ENCODE measurements at regions not wholly inside any gene's neighbourhood (a gene's known extent, or its start where the extent isn't known, plus 50 kb on each side); places are given as distances from the start of the nearest gene placed in this dataset.

DNA sequence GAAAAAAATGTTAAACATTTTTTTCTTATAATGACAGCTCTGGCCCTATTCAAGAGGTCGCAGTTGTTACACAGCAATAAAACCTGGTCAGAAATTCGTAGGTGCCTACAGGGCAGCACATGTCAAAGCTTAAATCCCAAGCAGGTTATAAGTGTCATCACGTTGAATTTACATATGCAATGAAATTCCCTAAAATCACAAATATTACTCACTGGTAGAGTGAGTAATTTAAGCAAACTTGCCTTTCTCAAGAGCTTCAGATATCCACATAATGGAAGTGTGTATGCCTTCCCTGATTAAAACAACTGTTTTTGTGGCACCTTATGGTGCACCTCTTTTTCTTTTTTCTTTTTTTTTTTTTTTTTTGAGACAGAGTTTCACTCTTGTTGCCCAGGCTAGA lies 90.7 kb upstream of the FNDC3B start:
- H3K27me3 ChIP-seq (replicated peaks), result no peaks in the 10 kb centered on the region
- H3K9me3 ChIP-seq (replicated peaks), result no peaks in the 10 kb centered on the region; the same call in 1 of the 2 replicates
- H3K36me3 ChIP-seq, result no peaks in the 10 kb centered on the region
- no peak for DNase-seq (ENCODE audit: low read depth in 1 of 2, low spot score in 2 of 2)
- peaks cover 27% of the 10 kb centered on the region for H3K4me1 ChIP-seq (replicated peaks)
- H3K4me3 ChIP-seq, result no peak overlapping the region
- H3K27ac ChIP-seq, result no peak overlapping the region

- H3K9me3 ChIP-seq (replicated peaks), result no peaks in the 10 kb centered on the region; the same call in 1 of the 2 replicates
- no peaks in the 10 kb centered on the region for H3K36me3 ChIP-seq
- no peak overlapping the region for H3K4me3 ChIP-seq
- H3K27ac ChIP-seq, result no peak overlapping the region
- no peak for DNase-seq (ENCODE audit: low read depth in 1 of 2, low spot score in 2 of 2)
- H3K27me3 ChIP-seq (replicated peaks), result no peaks in the 10 kb centered on the region
- peaks cover 25% of the 10 kb centered on the region for H3K4me1 ChIP-seq (replicated peaks)
These were observed 89.8 kb upstream of the FNDC3B start for GRCh38 chr3:171949554-171949953.

- H3K36me3 ChIP-seq, result no peaks in the 10 kb centered on the region
- peaks cover 23% of the 10 kb centered on the region for H3K4me1 ChIP-seq (replicated peaks)
- DNase-seq (ENCODE audit: low read depth in 1 of 2, low spot score in 2 of 2), result peak in 1 of 2 experiments; percentile 25
- H3K4me3 ChIP-seq, result no peak overlapping the region
- H3K9me3 ChIP-seq (replicated peaks), result no peaks in the 10 kb centered on the region; the same call in 1 of the 2 replicates
- peak overlapping the region; percentile 10; the same call in 1 of the 2 replicates for H3K27ac ChIP-seq
- H3K27me3 ChIP-seq (replicated peaks), result no peaks in the 10 kb centered on the region
These were observed 89.0 kb upstream of the FNDC3B start for GRCh38 chr3:171950373-171950772.

DNA sequence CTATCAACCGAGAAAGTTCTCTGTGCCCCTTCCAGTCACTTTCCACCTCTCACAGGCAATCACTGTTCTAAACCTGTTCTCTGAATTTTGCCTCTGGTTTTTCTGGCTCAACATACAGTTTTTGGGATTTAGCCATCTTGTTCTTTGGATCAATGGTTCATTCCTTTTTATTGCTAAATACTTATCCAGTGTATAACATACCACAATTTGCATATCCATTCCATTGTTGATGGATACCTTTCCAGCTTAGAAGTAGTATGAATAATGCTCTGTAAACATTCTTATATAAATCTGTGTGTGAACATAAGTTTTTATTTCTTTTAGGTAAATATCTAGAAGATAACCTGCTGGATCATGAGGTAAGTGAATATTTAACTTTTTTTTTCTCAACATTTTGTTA lies 87.8 kb upstream of the FNDC3B start:
- Histone ChIP-seq H3K27ac (no peak overlapping the region), H3K27me3 (replicated peaks) (no peaks in the 10 kb centered on the region)
- DNase-seq (ENCODE audit: low read depth in 1 of 2, low spot score in 2 of 2), result no peak

GRCh38 chr3:171953301-171954022 lies 85.9 kb upstream of the FNDC3B start:
- Histone ChIP-seq H3K27ac (peak overlapping the region; percentile 36; the same call in 1 of the 2 replicates), H3K36me3 (no peaks in the 10 kb centered on the region), H3K27me3 (replicated peaks) (no peaks in the 10 kb centered on the region), H3K4me1 (replicated peaks) (peaks cover 23% of the 10 kb centered on the region), H3K4me3 (no peak overlapping the region), H3K9me3 (replicated peaks) (no peaks in the 10 kb centered on the region; the same call in 1 of the 2 replicates)
- DNase-seq (ENCODE audit: low read depth in 1 of 2, low spot score in 2 of 2), result peak in 1 of 2 experiments; percentile 53

More for the DNA sequence above, 87.8 kb upstream of the FNDC3B start:
- Histone ChIP-seq H3K9me3 (replicated peaks) (no peaks in the 10 kb centered on the region; the same call in 1 of the 2 replicates), H3K4me1 (replicated peaks) (peaks cover 23% of the 10 kb centered on the region), H3K4me3 (no peak overlapping the region), H3K36me3 (no peaks in the 10 kb centered on the region)

- Histone ChIP-seq H3K4me3 (no peak overlapping the region), H3K27me3 (replicated peaks) (no peaks in the 10 kb centered on the region), H3K4me1 (replicated peaks) (peaks cover 23% of the 10 kb centered on the region), H3K36me3 (no peaks in the 10 kb centered on the region), H3K9me3 (replicated peaks) (no peaks in the 10 kb centered on the region; the same call in 1 of the 2 replicates), H3K27ac (no peak overlapping the region)
- no peak for DNase-seq (ENCODE audit: low read depth in 1 of 2, low spot score in 2 of 2)
These were observed 84.5 kb upstream of the FNDC3B start for GRCh38 chr3:171954690-171955383.

DNA sequence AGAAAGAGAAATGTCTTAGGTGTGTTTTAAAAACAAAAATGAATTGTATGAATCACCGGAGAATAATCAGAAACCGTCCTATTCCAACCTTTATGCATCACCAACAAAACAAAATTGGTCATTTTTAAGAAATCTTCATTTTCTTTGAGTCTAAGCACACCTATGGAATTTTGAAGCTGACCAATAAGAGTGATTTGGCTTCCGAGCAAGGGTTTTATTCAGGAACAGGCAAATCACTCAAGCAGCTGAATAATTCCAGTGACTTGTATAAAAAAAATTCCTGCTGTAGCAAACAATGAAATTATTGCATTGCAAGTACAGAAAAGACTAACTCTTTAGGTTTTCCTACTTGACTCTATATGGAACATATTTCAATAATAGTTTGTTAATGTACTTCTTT lies 83.8 kb upstream of the FNDC3B start:
- Histone ChIP-seq H3K27ac (no peak overlapping the region), H3K4me3 (no peak overlapping the region), H3K4me1 (replicated peaks) (peaks cover 18% of the 10 kb centered on the region), H3K36me3 (no peaks in the 10 kb centered on the region), H3K27me3 (replicated peaks) (no peaks in the 10 kb centered on the region), H3K9me3 (replicated peaks) (no peaks in the 10 kb centered on the region; the same call in 1 of the 2 replicates)
- DNase-seq (ENCODE audit: low read depth in 1 of 2, low spot score in 2 of 2), result no peak

DNA sequence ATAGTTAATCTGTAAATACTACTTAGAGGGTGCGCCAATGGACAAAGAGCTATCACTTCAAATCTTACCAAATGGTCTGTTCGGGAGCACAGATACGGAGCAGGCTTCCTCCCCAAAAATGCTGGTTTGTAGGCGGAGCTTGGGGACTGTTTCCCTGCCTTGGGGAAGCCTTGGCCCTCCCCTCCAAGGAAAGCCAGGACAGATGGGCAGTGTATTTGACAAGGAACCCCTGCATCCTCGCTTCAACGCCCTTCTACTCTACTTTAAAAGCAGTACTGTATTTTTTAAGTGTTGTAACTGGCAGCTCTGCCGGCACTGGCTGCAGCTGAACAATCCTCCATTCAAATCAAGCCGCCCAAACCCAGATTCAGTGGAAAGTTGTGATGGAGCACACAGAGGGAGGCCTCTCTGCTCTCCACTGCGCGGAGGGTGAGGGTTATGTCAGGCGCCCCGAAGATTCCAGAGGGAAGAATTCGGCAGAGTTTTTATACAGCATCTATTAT lies 83.1 kb upstream of the FNDC3B start:
- no peak overlapping the region for H3K4me3 ChIP-seq
- H3K27ac ChIP-seq, result no peak overlapping the region
- H3K36me3 ChIP-seq, result no peaks in the 10 kb centered on the region
- no peaks in the 10 kb centered on the region for H3K27me3 ChIP-seq (replicated peaks)
- DNase-seq (ENCODE audit: low read depth in 1 of 2, low spot score in 2 of 2), result no peak
- no peaks in the 10 kb centered on the region; the same call in 1 of the 2 replicates for H3K9me3 ChIP-seq (replicated peaks)
- peaks cover 17% of the 10 kb centered on the region for H3K4me1 ChIP-seq (replicated peaks)

- Histone ChIP-seq H3K4me1 (replicated peaks) (peaks cover 17% of the 10 kb centered on the region), H3K27me3 (replicated peaks) (no peaks in the 10 kb centered on the region), H3K27ac (no peak overlapping the region), H3K9me3 (replicated peaks) (no peaks in the 10 kb centered on the region; the same call in 1 of the 2 replicates), H3K36me3 (no peaks in the 10 kb centered on the region), H3K4me3 (no peak overlapping the region)
- DNase-seq (ENCODE audit: low read depth in 1 of 2, low spot score in 2 of 2), result no peak
These were observed 82.7 kb upstream of the FNDC3B start for GRCh38 chr3:171956705-171957104.

DNA sequence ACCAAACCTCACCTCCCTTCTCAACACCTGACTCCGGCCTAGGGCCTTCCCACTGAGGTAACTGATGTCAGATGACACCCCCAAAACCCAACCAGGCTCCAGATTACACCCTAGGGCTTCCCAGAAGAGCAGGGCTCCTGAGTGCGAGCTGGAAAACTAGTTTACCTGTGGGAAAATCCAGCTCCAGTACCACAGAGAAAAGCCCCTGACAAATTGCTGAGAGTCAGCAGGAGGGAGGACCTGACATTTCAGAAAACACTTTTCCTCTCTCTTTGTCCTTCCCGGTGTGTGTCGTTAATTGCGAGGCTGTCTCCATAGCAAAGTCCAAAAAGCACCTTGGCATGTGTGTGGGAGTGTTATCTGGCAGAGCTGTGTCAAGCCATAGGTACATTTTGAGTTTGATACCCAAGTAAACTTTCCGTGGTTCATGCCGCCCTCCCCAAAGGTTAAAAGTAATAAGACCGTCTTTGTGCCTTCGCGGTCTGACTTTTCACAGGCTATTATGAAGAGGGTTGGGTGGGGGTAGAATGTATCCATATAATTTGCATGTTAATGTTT lies 79.8 kb upstream of the FNDC3B start:
- H3K36me3 ChIP-seq, result no peaks in the 10 kb centered on the region
- no peak overlapping the region for H3K27ac ChIP-seq
- no peak for DNase-seq (ENCODE audit: low read depth in 1 of 2, low spot score in 2 of 2)
- H3K4me3 ChIP-seq, result no peak overlapping the region
- no peaks in the 10 kb centered on the region for H3K9me3 ChIP-seq (replicated peaks)
- H3K27me3 ChIP-seq (replicated peaks), result no peaks in the 10 kb centered on the region
- no peaks in the 10 kb centered on the region; the same call in none of the 2 replicates for H3K4me1 ChIP-seq (replicated peaks)

- H3K9me3 ChIP-seq (replicated peaks), result no peaks in the 10 kb centered on the region
- no peaks in the 10 kb centered on the region; the same call in 1 of the 2 replicates for H3K4me1 ChIP-seq (replicated peaks)
- no peaks in the 10 kb centered on the region for H3K36me3 ChIP-seq
- no peak overlapping the region for H3K4me3 ChIP-seq
- DNase-seq (ENCODE audit: low read depth in 1 of 2, low spot score in 2 of 2), result no peak
- no peak overlapping the region for H3K27ac ChIP-seq
- no peaks in the 10 kb centered on the region for H3K27me3 ChIP-seq (replicated peaks)
These were observed 79.2 kb upstream of the FNDC3B start for GRCh38 chr3:171960159-171960558.

GRCh38 chr3:171962137-171962720 lies 77.1 kb upstream of the FNDC3B start:
- Histone ChIP-seq H3K4me3 (no peak overlapping the region), H3K27me3 (replicated peaks) (no peaks in the 10 kb centered on the region), H3K9me3 (replicated peaks) (no peaks in the 10 kb centered on the region), H3K4me1 (replicated peaks) (peaks cover 10% of the 10 kb centered on the region), H3K27ac (no peak overlapping the region), H3K36me3 (no peaks in the 10 kb centered on the region)
- no peak for DNase-seq (ENCODE audit: low read depth in 1 of 2, low spot score in 2 of 2)

DNA sequence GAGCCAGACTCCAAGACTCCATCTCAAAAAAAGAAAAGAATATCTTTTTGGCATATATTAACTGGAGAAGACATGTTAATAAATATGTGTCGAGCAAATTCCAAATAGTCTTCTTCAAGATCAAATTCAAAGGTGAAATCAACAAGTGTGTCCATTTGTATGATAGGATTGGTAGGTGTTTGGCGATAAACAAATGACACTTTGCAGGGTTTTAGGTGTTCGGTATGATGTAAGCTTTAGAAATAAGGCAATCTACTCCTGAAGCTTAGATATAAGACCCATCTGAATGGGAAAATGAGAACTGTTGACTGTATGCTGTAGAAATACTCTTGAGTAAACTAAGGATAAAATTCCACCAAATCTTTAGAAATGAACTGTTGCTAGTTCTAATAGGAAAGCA lies 75.8 kb upstream of the FNDC3B start:
- DNase-seq (ENCODE audit: low read depth in 1 of 2, low spot score in 2 of 2), result no peak
- Histone ChIP-seq H3K4me1 (replicated peaks) (peaks cover 24% of the 10 kb centered on the region), H3K27ac (no peak overlapping the region), H3K36me3 (no peaks in the 10 kb centered on the region), H3K9me3 (replicated peaks) (no peaks in the 10 kb centered on the region), H3K4me3 (no peak overlapping the region), H3K27me3 (replicated peaks) (no peaks in the 10 kb centered on the region)

Measured in SJSA1 (cell line).